ENCODE measurements at regions not wholly inside any gene's neighbourhood (a gene's known extent, or its start where the extent isn't known, plus 50 kb on each side); places are given as distances from the start of the nearest gene placed in this dataset.

DNA sequence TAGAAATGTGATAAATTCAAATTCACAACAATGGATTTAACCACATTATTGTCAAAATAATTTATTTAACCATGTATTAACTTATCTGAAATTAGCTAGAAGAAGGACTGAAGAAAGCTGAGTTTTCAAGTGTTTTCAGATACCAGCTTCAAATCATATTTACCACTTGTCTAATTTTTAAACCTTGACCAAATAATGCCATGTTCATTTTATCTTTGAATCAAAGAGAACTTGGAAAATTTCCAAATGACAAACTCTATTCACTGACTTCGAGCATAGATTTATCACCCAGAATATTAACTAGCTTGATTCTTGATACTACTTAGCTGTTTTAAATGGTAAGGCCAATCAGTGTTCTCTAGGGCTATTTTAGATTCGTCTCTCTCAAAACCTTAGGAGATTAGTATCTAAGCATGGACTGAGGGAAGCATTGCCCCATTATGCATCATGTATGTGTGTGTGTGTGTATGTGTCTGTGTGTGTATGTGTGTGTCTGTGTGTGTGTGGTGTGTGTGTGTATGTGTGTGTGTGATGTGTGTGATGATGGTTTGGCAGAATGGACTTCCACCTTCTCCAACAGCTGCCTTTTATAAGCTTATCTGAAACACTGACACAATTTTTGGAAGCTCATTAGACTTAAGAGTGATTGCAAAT lies 667.5 kb upstream of the FANCL start:
- Mint-ChIP-seq H3K27me3 (ENCODE audit: insufficient read depth) (peaks cover 4% of the 10 kb centered on the region), H3K4me1 (peaks cover 14% of the 10 kb centered on the region), H3K9me3 (no peaks in the 10 kb centered on the region), H3K27ac (no peak overlapping the region), H3K4me3 (no peak overlapping the region), H3K36me3 (ENCODE audit: low read depth) (no peaks in the 10 kb centered on the region)
- 84 to 100% methylated on average over 1 to 2 of the region's 2 CpGs for WGBS, 2 experiments (ENCODE audit: insufficient coverage in 1 of 2, insufficient read length in 1 of 2)
- no peaks in the 10 kb centered on the region for H3K4me1 ChIP-seq (ENCODE audit: control insufficient read depth, insufficient read depth, low read length)
- no peak overlapping the region for H3K4me3 ChIP-seq (ENCODE audit: low read length)
- H3K9ac ChIP-seq (ENCODE audit: extremely low read depth, low read length, poor library complexity, severe bottlenecking), result no peak overlapping the region
- DNase-seq, result no peak
- no peaks in the 10 kb centered on the region for H3K36me3 ChIP-seq (ENCODE audit: control insufficient read depth, insufficient read depth, low read length)
- H3K9me3 ChIP-seq (ENCODE audit: control insufficient read depth, low read length), result no peaks in the 10 kb centered on the region
- H3K27ac ChIP-seq (ENCODE audit: low read depth, low read length), result no peak overlapping the region
- no peak for TF ChIP-seq CTCF (conservative IDR thresholded peaks at IDR 0.05)
- H3K27me3 ChIP-seq (ENCODE audit: control insufficient read depth, insufficient read depth, low read length, poor library complexity, severe bottlenecking), result no peaks in the 10 kb centered on the region

DNA sequence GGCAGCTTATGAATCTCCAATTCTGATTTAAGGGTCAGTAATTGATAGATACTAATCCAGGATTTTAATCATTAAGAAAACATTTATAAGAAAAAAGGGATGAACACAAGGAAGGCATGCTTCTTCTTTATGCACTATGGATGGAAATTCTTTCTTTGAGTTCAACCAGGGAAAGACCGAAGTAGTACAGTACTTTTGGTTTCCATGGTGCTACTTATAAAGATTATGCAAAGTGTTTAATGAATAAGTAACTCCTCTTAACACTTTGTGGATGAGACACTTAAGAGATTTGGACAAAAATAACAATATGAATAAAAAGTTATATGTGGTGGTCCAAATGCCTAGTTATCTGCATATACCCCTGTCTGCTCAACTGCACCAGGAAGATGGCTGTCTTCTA lies 666.5 kb upstream of the FANCL start:
- Mint-ChIP-seq H3K36me3 (ENCODE audit: low read depth) (no peaks in the 10 kb centered on the region), H3K4me1 (peaks cover 6% of the 10 kb centered on the region), H3K27me3 (ENCODE audit: insufficient read depth) (peaks cover 4% of the 10 kb centered on the region), H3K9me3 (no peaks in the 10 kb centered on the region), H3K27ac (no peak overlapping the region), H3K4me3 (no peak overlapping the region)
- H3K27me3 ChIP-seq (ENCODE audit: control insufficient read depth, insufficient read depth, low read length, poor library complexity, severe bottlenecking), result no peaks in the 10 kb centered on the region
- H3K9me3 ChIP-seq (ENCODE audit: control insufficient read depth, low read length), result no peaks in the 10 kb centered on the region
- no peak for DNase-seq
- H3K9ac ChIP-seq (ENCODE audit: extremely low read depth, low read length, poor library complexity, severe bottlenecking), result no peak overlapping the region
- H3K27ac ChIP-seq (ENCODE audit: low read depth, low read length), result no peak overlapping the region
- H3K4me1 ChIP-seq (ENCODE audit: control insufficient read depth, insufficient read depth, low read length), result no peaks in the 10 kb centered on the region
- no peaks in the 10 kb centered on the region for H3K36me3 ChIP-seq (ENCODE audit: control insufficient read depth, insufficient read depth, low read length)
- TF ChIP-seq CTCF (conservative IDR thresholded peaks at IDR 0.05), result no peak
- no peak overlapping the region for H3K4me3 ChIP-seq (ENCODE audit: low read length)
- WGBS, 2 experiments (ENCODE audit: insufficient coverage in 1 of 2, insufficient read length in 1 of 2), result 94% methylated on average over 1 of the region's 1 CpG; no CpG with 5 or more reads in 1 of the 2 experiments

DNA sequence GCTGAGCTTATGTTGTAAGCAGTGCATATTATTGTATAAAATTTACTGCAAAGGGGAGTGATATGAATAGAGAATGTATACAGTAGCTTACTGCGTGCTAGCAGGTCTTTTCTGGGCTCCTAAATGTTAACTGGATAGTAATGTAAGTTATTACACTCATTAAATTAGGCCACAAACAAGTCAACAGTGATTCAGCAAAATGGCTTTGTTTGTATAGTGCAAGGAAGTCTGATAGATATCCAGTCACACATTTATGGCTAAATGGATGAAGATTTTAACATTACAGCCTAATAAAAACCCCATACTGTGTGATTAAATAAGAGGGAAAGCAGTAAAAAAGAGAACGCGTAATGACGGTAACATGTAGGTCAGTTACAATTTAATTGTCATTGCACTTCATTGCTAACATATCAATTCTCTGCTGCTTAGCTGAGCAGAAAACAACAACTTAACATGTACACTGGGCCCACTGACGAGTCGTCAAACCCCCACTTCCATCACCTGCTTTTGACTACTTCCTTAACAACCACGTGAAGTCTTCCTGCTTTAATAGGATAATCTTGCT lies 665.0 kb upstream of the FANCL start:
- peaks cover 6% of the 10 kb centered on the region for H3K4me1 Mint-ChIP-seq
- no peaks in the 10 kb centered on the region for H3K9me3 ChIP-seq (ENCODE audit: control insufficient read depth, low read length)
- no peak overlapping the region for H3K27ac ChIP-seq (ENCODE audit: low read depth, low read length)
- H3K27me3 ChIP-seq (ENCODE audit: control insufficient read depth, insufficient read depth, low read length, poor library complexity, severe bottlenecking), result no peaks in the 10 kb centered on the region
- H3K9me3 Mint-ChIP-seq, result no peaks in the 10 kb centered on the region
- H3K9ac ChIP-seq (ENCODE audit: extremely low read depth, low read length, poor library complexity, severe bottlenecking), result no peak overlapping the region
- no peak overlapping the region for H3K4me3 Mint-ChIP-seq
- H3K4me3 ChIP-seq (ENCODE audit: low read length), result no peak overlapping the region
- peaks cover 4% of the 10 kb centered on the region for H3K27me3 Mint-ChIP-seq (ENCODE audit: insufficient read depth)
- no peaks in the 10 kb centered on the region for H3K4me1 ChIP-seq (ENCODE audit: control insufficient read depth, insufficient read depth, low read length)
- 74 to 76% methylated on average over 6 to 7 of the region's 7 CpGs for WGBS, 2 experiments (ENCODE audit: insufficient coverage in 1 of 2, insufficient read length in 1 of 2)
- H3K27ac Mint-ChIP-seq, result no peak overlapping the region
- no peak for TF ChIP-seq CTCF (conservative IDR thresholded peaks at IDR 0.05)
- no peak for DNase-seq
- H3K36me3 ChIP-seq (ENCODE audit: control insufficient read depth, insufficient read depth, low read length), result no peaks in the 10 kb centered on the region
- H3K36me3 Mint-ChIP-seq (ENCODE audit: low read depth), result no peaks in the 10 kb centered on the region

All from endodermal cell (in vitro differentiated cells).